Right lobe of liver (tissue), 6 donors: ENCODE measurements at regions not wholly inside any gene's neighbourhood (a gene's known extent, or its start where the extent isn't known, plus 50 kb on each side); places are given as distances from the start of the nearest gene placed in this dataset.

ENCODE experiments used
- ATAC-seq, 4 donors: fragments of 200-7000 bp; cut with Tn5 transposase; one replicate each; pipeline ENCODE4 v1.9.1; 2020; ENCODE audit warnings: mild to moderate bottlenecking in 4 of 4, moderate library complexity in 4 of 4
- DNase-seq, 3 donors: peaks; one replicate each; pipeline ENCODE4 v3.0.0-alpha.2; 2020
- H3K27ac ChIP-seq, 3 donors: fragments of 200-600 bp; one replicate each; pipeline ENCODE4 v1.8.0; 2022
- H3K27me3 ChIP-seq, 2 donors: fragments of 200-600 bp; one replicate each; pipeline ENCODE4 v1.8.0; 2022
- H3K36me3 ChIP-seq, 4 donors: fragments of 200-600 bp; sonication (generic) in 1 of 4; one replicate each; pipeline versions ENCODE4 v1.5.1 to v1.8.0; 2017 to 2022; ENCODE audit warnings: control low read depth in 1 of 4
- H3K4me1 ChIP-seq, 4 donors: fragments of 200-600 bp; sonication (generic) in 1 of 4; one replicate each; pipeline versions ENCODE4 v1.5.1 to v1.8.0; 2017 to 2022; ENCODE audit warnings: control low read depth in 1 of 4
- H3K4me3 ChIP-seq, 3 donors: fragments of 200-600 bp; one replicate each; pipeline ENCODE4 v1.8.0; 2022
- H3K9me3 ChIP-seq, 4 donors: fragments of 200-600 bp; sonication (generic) in 1 of 4; one replicate each; pipeline versions ENCODE4 v1.5.1 to v1.8.0; 2017 to 2022; ENCODE audit warnings: control low read depth in 1 of 4
- POLR2A ChIP-seq: fragments of 450-650 bp; IDR thresholded peaks from one replicate; pipeline ENCODE4 v1.6.1; 2017; ENCODE audit warnings: antibody characterized with exemption, mild to moderate bottlenecking
- WGBS: methylation state at CpG from one replicate; pipeline ENCODE4 v1.1.6; 2018; ENCODE audit warnings: low coverage, low lambda C conversion rate; ENCODE audit not compliant: insufficient coverage; ENCODE audit errors: missing lambda C conversion rate; 5-methylcytosine and 5-hydroxymethylcytosine counted together
- intact Hi-C, 2 donors: fragments of 100-400 bp; cut with DNase I; formaldehyde crosslinking; loops; one replicate each; pipeline versions ENCODE4 v1.11.2 to v1.14.1; 2022
- TF ChIP-seq, protein P1 (sequence below), 4 donors: fragments of 200-600 bp in 3 of 4; fragments of 450-650 bp in 1 of 4; IDR thresholded peaks; one replicate each; pipeline versions ENCODE4 v1.5.1 to v1.8.0; 2016 to 2022; ENCODE audit warnings: antibody characterized with exemption in 4 of 4, mild to moderate bottlenecking in 2 of 4
- donor health status: DM: no; HTN: yes; CAD: no.
- donor health status: DM: no; HTN: no; CAD: no.
- donor health status: DM: no; HTN: no; CAD: no.
- donor health status: DM: no; HTN: yes; CAD: no.
- donor health status: DM: no; HTN: yes; CAD: no.

DNA sequence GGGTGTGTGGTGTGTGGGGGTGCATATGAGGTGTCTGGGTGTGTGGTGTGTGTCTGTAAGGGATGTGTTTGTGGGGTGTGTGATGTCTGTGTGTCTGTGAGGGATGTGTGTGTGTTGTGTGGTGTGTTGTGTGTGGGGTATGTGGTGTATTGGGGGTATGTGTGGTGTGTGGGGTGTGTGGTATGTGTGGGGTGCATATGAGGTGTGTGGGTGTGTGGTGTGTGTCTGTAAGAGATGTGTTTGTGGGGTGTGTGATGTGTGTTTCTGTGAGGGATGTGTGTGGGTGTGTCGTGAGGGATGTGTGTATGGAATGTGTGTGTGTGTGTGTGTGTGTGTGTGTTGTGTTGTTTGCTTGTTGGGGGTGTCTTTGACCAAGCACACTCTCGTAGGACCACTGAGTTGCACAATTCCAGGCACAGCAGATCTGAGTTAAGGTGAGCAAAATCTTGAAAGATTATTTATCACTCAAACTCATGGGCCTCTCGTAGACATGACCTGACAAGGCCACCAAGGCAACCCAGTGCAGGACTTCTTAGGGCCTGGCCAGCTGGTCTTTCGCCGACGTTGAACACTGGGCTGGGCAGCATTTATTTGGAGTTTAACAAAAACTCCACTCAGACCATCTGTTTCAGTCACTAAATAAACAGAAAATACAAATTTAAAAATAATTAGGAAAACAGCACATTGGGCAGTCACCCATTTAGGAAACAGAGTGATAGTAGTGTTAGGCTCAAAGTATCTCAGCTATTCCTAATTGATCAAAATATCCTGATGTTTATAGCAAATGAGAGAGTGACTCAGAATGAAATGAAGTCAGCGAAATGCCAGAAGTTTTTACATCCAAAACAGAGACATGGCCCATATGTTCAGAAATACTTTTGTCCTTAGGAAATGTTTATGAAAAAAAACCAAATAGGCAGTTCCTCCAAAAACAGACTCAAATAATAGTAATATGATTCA, 301.1 kb downstream of the FGF9 start:
- no peak for TF ChIP-seq POLR2A
- TF ChIP-seq, protein P1, sequence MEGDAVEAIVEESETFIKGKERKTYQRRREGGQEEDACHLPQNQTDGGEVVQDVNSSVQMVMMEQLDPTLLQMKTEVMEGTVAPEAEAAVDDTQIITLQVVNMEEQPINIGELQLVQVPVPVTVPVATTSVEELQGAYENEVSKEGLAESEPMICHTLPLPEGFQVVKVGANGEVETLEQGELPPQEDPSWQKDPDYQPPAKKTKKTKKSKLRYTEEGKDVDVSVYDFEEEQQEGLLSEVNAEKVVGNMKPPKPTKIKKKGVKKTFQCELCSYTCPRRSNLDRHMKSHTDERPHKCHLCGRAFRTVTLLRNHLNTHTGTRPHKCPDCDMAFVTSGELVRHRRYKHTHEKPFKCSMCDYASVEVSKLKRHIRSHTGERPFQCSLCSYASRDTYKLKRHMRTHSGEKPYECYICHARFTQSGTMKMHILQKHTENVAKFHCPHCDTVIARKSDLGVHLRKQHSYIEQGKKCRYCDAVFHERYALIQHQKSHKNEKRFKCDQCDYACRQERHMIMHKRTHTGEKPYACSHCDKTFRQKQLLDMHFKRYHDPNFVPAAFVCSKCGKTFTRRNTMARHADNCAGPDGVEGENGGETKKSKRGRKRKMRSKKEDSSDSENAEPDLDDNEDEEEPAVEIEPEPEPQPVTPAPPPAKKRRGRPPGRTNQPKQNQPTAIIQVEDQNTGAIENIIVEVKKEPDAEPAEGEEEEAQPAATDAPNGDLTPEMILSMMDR (IDR thresholded peaks at IDR 0.05), result no peak
- Histone ChIP-seq H3K27ac (no peak overlapping the region), H3K4me3 (no peak overlapping the region), H3K9me3 (no peaks in the 10 kb centered on the region), H3K27me3 (no peaks in the 10 kb centered on the region), H3K36me3 (no peaks in the 10 kb centered on the region), H3K4me1 (no peaks in the 10 kb centered on the region)
- ATAC-seq (no peak), DNase-seq (no peak)
- intact Hi-C loops, result no loop called here
- WGBS, result 80% methylated on average over 5 of the region's 7 CpGs

DNA sequence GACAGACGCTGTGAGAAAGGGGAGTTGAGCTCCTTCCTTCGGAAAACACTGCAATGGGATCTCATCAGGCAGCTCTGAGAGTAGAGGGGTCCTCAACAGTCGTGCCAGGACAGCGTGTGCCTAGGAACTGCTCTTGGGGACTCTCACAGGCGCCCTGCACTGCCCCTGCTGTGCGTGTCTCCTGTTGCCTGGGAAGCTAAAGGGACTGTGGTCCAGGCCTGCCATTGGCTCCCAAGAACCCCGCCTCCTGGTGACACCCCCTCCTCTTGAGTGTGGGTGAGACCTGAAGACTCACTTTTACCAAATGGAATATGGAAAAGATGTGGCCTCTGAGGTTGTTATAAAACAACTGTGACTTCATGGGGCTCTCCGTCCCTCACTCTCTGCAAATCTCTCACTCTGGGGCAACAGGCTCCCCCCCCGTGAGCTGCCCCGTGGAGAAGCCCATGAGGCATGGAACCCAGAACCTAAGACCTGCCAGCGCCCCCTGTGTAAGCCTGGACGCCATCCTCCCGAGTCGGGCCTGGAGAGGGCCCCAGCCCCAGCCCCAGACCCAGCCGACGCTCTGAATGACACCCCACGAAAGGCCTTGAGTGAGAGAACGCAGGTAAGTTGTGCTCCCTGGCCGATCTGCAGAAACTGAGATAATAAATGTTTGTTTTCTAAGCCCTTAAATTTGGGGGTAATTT, 302.7 kb downstream of the FGF9 start:
- TF ChIP-seq, protein P1 (IDR thresholded peaks at IDR 0.05), result no peak
- no peak for TF ChIP-seq POLR2A
- Histone ChIP-seq H3K4me1 (no peaks in the 10 kb centered on the region), H3K27me3 (no peaks in the 10 kb centered on the region), H3K36me3 (no peaks in the 10 kb centered on the region), H3K9me3 (no peaks in the 10 kb centered on the region), H3K27ac (no peak overlapping the region), H3K4me3 (no peak overlapping the region)
- WGBS, result 67% methylated on average over 10 of the region's 19 CpGs
- intact Hi-C loops, result no loop called here
- DNase-seq (no peak), ATAC-seq (no peak)

DNA sequence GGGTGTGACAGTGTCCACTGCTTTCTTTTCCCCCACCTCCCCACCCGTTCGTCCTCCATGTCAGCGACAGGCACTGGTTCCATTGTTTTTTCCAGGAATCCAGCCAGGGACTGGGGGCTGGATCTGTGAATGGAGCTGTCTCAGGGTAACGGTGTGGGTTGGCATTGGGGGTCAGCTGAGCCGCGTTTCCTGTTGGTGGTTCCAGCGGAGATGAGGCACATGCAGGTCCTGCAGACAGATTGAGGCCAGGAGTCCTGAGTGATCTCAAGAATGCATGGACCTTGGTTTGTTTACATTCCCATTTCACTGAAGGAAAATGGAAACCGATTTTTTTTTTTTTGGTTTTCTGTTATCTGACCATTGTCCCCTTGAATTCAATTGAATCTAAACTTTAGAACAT, 303.9 kb downstream of the FGF9 start:
- Histone ChIP-seq H3K27ac (no peak overlapping the region), H3K9me3 (no peaks in the 10 kb centered on the region), H3K4me3 (no peak overlapping the region), H3K27me3 (no peaks in the 10 kb centered on the region), H3K36me3 (no peaks in the 10 kb centered on the region), H3K4me1 (no peaks in the 10 kb centered on the region)
- DNase-seq (no peak), ATAC-seq (no peak)
- 48% methylated on average over 4 of the region's 8 CpGs for WGBS
- intact Hi-C loops, result no loop called here
- TF ChIP-seq, protein P1 (IDR thresholded peaks at IDR 0.05), result no peak
- TF ChIP-seq POLR2A, result no peak

DNA sequence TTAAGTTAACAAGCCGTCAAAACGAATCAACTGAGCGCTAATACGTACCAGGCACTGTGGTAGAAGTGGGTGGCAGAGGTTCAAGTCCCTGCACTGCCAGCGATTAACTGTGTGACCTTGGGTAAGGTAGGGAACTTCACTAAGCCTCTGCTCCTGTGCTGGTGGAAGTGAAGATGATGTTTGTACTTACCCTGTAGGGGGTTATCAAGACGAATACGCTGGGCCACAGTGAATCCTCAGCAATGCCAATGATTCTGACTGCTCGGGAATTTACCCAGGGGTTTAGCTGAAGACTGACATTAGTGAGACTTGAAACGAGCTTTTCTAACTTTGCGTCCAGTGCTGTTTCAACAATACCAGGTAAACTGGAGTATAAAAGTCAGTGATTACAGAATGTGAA, 305.3 kb downstream of the FGF9 start:
- H3K9me3 ChIP-seq, result no peaks in the 10 kb centered on the region
- ATAC-seq, result no peak
- TF ChIP-seq, protein P1 (IDR thresholded peaks at IDR 0.05), result no peak
- no peak for TF ChIP-seq POLR2A
- H3K27ac ChIP-seq, result no peak overlapping the region
- 67% methylated on average over 10 of the region's 10 CpGs for WGBS
- no peak for DNase-seq
- H3K4me3 ChIP-seq, result no peak overlapping the region
- H3K36me3 ChIP-seq, result no peaks in the 10 kb centered on the region
- intact Hi-C loops, result no loop called here
- H3K4me1 ChIP-seq, result no peaks in the 10 kb centered on the region
- no peaks in the 10 kb centered on the region for H3K27me3 ChIP-seq
